Activated CD8-positive, alpha-beta memory T cell treated with anti-CD3 and anti-CD28 coated beads, Interleukin-2, amount 10 ng/mL, durations not matched to agents 7 days and 5 days (primary cell): ENCODE measurements at regions not wholly inside any gene's neighbourhood (a gene's known extent, or its start where the extent isn't known, plus 50 kb on each side); places are given as distances from the start of the nearest gene placed in this dataset.
"Not testable (repeated sequence)": the region's sequence is repeated elsewhere in the genome, so short reads cannot be mapped to it uniquely, and the experiment has no call there.

Source experiments
- ATAC-seq: fragments of 150-1000 bp; cut with Tn5 transposase; one replicate; pipeline ENCODE4 v1.10.0; 2021; ENCODE audit warnings: moderate library complexity
- CTCF ChIA-PET: fragments of 350-600 bp; sonication (Branson Sonifier 250); formaldehyde crosslinking; loops from one replicate; lab custom pipeline; 2021; ENCODE audit warnings: antibody characterized with exemption; lab: Charles Lee
- DNase-seq: peaks from one replicate; pipeline ENCODE4 v3.0.0-alpha.2; 2020
- H3K27ac Mint-ChIP-seq: one replicate; pipeline ENCODE4 v1.8.0; 2021; ENCODE audit warnings: mild to moderate bottlenecking, mixed read lengths
- H3K27me3 Mint-ChIP-seq: one replicate; pipeline ENCODE4 v1.8.0; 2021; ENCODE audit warnings: mixed read lengths
- H3K36me3 Mint-ChIP-seq: one replicate; pipeline ENCODE4 v1.8.0; 2021; ENCODE audit warnings: mild to moderate bottlenecking, mixed read lengths
- H3K4me1 Mint-ChIP-seq: one replicate; pipeline ENCODE4 v1.8.0; 2021; ENCODE audit warnings: mixed read lengths
- H3K4me3 Mint-ChIP-seq: one replicate; pipeline ENCODE4 v1.8.0; 2021; ENCODE audit warnings: mild to moderate bottlenecking, moderate library complexity, mixed read lengths
- H3K9me3 Mint-ChIP-seq: one replicate; pipeline ENCODE4 v1.8.0; 2022; ENCODE audit warnings: low read depth, mixed read lengths

- DNase-seq (no peak), ATAC-seq (no peak)
- Mint-ChIP-seq H3K4me3 (no peak overlapping the region), H3K27me3 (no peaks in the 10 kb centered on the region), H3K4me1 (no peaks in the 10 kb centered on the region), H3K27ac (no peak overlapping the region), H3K36me3 (peaks cover 2% of the 10 kb centered on the region), H3K9me3 (peaks cover 6% of the 10 kb centered on the region)
- CTCF ChIA-PET = no interaction called here
Measured at GRCh38 chr3:110491413-110491812, 580.2 kb upstream of the NECTIN3 start.

DNA sequence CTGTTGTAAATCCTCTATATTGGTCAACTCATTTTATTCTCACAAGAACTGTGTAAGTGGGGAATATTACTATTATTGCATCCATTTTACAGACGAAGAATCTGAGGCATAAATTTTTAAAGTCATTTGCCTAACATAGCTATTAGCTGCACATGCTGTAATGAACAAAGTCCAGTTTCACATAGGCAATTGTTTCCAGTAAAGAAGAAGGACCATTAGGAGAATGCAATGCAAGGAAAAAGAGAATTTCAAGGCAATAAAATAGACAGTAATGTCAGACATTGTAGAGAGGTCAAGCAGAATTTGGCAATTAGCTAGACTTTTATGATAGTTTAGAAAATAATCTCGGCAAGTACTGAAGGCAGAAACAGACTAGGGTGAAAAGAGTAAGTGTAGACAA is 578.7 kb upstream of the NECTIN3 start:
- Mint-ChIP-seq H3K27me3 (no peaks in the 10 kb centered on the region), H3K27ac (no peak overlapping the region), H3K9me3 (peaks cover 2% of the 10 kb centered on the region), H3K4me3 (no peak overlapping the region), H3K36me3 (peaks cover under 1% of the 10 kb centered on the region), H3K4me1 (no peaks in the 10 kb centered on the region)
- CTCF ChIA-PET = no interaction called here
- DNase-seq = no peak
- ATAC-seq = no peak

GRCh38 chr3:110493438-110494092 is 578.1 kb upstream of the NECTIN3 start:
- no peak for DNase-seq
- H3K36me3 Mint-ChIP-seq = no peaks in the 10 kb centered on the region
- H3K27ac Mint-ChIP-seq = no peak overlapping the region
- no peak overlapping the region for H3K4me3 Mint-ChIP-seq
- ATAC-seq = no peak
- no peaks in the 10 kb centered on the region for H3K4me1 Mint-ChIP-seq
- H3K27me3 Mint-ChIP-seq = no peaks in the 10 kb centered on the region
- CTCF ChIA-PET = no interaction called here
- H3K9me3 Mint-ChIP-seq = no peaks in the 10 kb centered on the region

GRCh38 chr3:110494093-110494490 is 577.5 kb upstream of the NECTIN3 start:
- H3K27ac Mint-ChIP-seq = no peak overlapping the region
- H3K36me3 Mint-ChIP-seq = no peaks in the 10 kb centered on the region
- ATAC-seq = no peak
- no peaks in the 10 kb centered on the region for H3K9me3 Mint-ChIP-seq
- DNase-seq = no peak
- no peaks in the 10 kb centered on the region for H3K27me3 Mint-ChIP-seq
- no peak overlapping the region for H3K4me3 Mint-ChIP-seq
- no peaks in the 10 kb centered on the region for H3K4me1 Mint-ChIP-seq
- CTCF ChIA-PET = no interaction called here

DNA sequence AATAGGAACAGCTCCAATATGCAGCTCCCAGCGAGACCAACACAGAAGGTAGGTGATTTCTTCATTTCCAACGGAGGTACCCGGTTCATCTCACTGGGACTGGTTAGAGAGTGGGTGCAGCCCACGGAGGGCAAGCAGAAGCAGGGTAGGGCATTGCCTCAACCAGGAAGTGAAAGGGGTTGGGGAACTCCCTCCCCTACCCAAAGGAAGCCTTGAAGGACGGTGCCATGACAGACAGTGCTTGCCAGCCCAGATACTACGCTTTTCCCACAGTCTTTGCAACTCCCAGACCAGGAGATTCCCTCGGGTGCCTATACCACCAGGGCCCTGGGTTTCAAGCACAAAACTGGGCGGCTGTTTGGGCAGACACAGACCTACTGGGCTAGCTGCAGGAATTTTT is 576.9 kb upstream of the NECTIN3 start:
- no peak for ATAC-seq
- no peak overlapping the region for H3K4me3 Mint-ChIP-seq
- H3K9me3 Mint-ChIP-seq = no peaks in the 10 kb centered on the region
- no peaks in the 10 kb centered on the region for H3K27me3 Mint-ChIP-seq
- H3K36me3 Mint-ChIP-seq = no peaks in the 10 kb centered on the region
- no peaks in the 10 kb centered on the region for H3K4me1 Mint-ChIP-seq
- DNase-seq = no peak
- CTCF ChIA-PET = no interaction called here
- no peak overlapping the region for H3K27ac Mint-ChIP-seq

DNA sequence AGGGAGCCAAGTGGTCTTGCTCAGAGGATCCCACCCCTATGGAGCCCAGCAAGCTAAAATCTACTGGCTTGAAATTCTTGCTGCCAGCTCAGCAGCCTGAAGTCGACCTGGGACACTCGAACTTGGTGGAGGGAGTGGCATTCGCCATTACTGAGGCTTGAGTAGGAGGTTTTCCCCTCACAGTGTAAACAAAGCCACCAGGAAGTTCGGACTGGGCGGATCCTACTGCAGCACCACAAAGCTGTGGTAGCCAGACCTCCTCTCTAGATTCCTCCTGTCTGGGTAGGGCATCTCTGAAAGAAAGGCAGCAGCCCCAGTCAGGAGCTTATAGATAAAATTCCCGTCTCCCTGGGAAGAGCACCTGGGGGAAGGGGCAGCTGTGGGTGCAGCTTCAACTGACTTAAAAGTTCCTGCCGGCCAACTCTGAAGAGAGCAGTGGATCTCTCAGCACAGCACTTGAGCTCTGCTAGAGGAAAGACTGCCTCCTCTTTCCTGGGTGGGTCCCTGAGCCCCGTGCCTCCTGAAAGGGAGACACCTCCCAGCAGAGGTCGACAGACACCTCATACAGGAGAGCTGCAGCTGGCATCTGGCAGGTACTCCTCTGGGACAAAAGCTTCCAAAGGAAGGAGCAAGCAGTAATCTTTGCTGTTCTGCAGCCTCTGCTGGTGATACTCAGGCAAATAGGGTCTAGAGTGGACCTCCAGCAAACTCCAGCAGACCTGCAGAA is 576.3 kb upstream of the NECTIN3 start:
- CTCF ChIA-PET = no interaction called here
- H3K4me3 Mint-ChIP-seq = no peak overlapping the region
- ATAC-seq = no peak

GRCh38 chr3:110504401-110504800 is 567.2 kb upstream of the NECTIN3 start:
- Mint-ChIP-seq H3K36me3 (no peaks in the 10 kb centered on the region), H3K4me1 (no peaks in the 10 kb centered on the region), H3K27me3 (peaks cover 3% of the 10 kb centered on the region), H3K4me3 (no peak overlapping the region), H3K27ac (no peak overlapping the region), H3K9me3 (no peaks in the 10 kb centered on the region)
- DNase-seq = no peak
- CTCF ChIA-PET = no interaction called here
- no peak for ATAC-seq

More for the DNA sequence above, 576.3 kb upstream of the NECTIN3 start:
- no peak overlapping the region for H3K27ac Mint-ChIP-seq
- H3K4me1 Mint-ChIP-seq = no peaks in the 10 kb centered on the region
- DNase-seq = no peak
- H3K9me3 Mint-ChIP-seq = no peaks in the 10 kb centered on the region
- H3K27me3 Mint-ChIP-seq = no peaks in the 10 kb centered on the region
- H3K36me3 Mint-ChIP-seq = no peaks in the 10 kb centered on the region

DNA sequence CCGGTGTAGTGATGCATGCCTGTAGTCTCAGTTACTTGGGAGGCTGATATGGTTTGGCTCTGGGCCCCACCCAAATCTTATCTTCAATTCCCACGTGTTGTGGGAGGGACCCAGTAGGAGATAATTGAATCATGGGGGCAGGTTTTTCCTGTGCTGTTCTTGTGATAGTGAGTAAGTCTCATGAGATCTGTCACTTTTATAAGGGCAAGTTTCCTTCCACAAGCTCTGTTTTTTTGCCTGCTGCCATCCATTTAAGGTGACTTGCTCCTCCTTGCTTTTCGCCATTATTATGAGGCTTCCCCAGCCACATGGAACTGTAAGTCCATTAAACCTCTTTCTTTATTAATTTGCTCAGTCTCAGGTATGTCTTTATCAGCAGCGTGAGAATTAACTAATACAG is 566.7 kb upstream of the NECTIN3 start:
- Mint-ChIP-seq H3K27me3 (peaks cover 3% of the 10 kb centered on the region), H3K36me3 (no peaks in the 10 kb centered on the region), H3K4me3 (no peak overlapping the region), H3K27ac (no peak overlapping the region), H3K9me3 (no peaks in the 10 kb centered on the region), H3K4me1 (no peaks in the 10 kb centered on the region)
- no peak for DNase-seq
- CTCF ChIA-PET = no interaction called here
- ATAC-seq = no peak

DNA sequence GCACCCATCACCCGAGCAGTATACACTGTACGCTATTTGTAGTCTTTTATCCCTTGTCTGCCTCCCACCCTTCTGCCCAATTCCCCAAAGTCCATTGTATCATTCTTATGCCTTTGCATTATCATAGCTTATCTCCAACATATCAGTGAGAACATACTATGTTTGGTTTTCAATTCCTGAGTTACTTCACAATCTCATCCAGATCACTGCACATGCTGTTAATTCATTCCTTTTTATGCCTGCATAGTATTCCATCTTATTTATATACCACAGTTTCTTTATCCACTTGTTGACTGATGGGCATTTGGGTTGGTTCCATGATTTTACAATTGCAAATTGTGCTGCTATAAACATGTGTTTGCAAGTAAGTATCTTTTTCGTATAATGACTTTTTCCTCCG is 564.7 kb upstream of the NECTIN3 start:
- no peak overlapping the region for H3K4me3 Mint-ChIP-seq
- peaks cover 6% of the 10 kb centered on the region for H3K27me3 Mint-ChIP-seq
- no peaks in the 10 kb centered on the region for H3K4me1 Mint-ChIP-seq
- no peak overlapping the region for H3K27ac Mint-ChIP-seq
- no peaks in the 10 kb centered on the region for H3K36me3 Mint-ChIP-seq
- DNase-seq = no peak
- peaks cover 2% of the 10 kb centered on the region for H3K9me3 Mint-ChIP-seq
- no peak for ATAC-seq
- CTCF ChIA-PET = no interaction called here

DNA sequence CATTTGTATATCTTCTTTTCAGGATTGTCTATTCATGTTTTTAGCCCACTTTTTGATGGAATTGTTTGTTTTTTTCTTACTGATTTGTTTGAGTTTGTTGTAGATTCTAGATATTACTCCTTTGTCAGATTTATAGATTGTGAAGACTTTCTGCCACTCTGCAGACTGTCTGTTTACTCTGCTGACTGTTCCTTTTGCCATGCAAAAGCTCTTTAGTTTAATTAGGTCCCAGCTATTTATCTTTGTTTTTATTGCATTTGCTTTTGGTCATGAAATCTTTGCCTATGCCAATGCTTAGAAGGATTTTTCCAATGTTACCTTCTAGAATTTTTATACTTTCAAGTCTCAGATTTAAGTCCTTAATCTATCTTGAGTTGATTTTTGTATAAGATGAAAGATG is 564.0 kb upstream of the NECTIN3 start:
- H3K4me1 Mint-ChIP-seq, H3K27me3 Mint-ChIP-seq, CTCF ChIA-PET, H3K36me3 Mint-ChIP-seq, H3K9me3 Mint-ChIP-seq, DNase-seq, H3K4me3 Mint-ChIP-seq, ATAC-seq, H3K27ac Mint-ChIP-seq: not testable (repeated sequence)

DNA sequence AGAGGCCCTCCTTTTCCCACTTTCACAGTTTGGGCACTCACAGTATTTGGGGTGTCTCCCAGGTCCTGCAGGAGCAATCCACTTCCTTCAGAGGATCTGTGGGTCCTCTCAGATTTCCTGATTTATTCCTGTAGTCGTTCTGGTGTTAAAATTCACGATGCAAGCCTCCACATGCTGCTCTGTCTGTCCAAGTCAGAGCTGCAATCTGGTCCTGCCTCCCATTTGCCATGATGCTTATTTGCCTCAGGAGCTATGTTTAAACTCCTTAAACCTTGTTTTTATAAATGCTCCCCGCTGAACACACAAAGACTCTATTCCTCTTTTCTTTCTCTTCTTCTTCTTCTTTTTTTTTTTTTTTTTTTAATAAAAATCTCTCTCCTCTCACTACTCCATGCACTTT is 558.7 kb upstream of the NECTIN3 start:
- Mint-ChIP-seq H3K36me3 (no peaks in the 10 kb centered on the region), H3K4me3 (no peak overlapping the region), H3K4me1 (no peaks in the 10 kb centered on the region), H3K27ac (no peak overlapping the region), H3K9me3 (peaks cover 2% of the 10 kb centered on the region), H3K27me3 (peaks cover 7% of the 10 kb centered on the region)
- ATAC-seq = no peak
- CTCF ChIA-PET = no interaction called here
- DNase-seq = no peak

DNA sequence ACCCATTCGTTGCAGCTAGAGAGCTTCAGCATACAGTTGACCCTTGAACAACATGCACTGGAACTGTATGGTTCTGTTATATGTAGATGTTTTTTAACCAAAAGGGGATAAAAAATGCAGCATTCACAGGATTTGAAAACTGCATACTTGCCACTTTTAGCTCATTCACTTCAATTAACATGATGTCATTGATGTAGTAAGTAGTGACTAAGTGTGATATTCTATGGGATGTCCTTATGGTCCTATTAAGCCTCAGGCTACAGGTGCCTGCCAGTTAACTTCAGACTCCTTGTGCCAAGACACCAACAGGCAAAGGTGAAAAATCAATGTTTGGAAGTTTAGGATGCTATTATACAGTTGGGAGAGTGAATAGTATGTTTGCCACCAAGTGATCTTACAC is 553.6 kb upstream of the NECTIN3 start:
- H3K27me3 Mint-ChIP-seq = peaks cover 5% of the 10 kb centered on the region
- no peaks in the 10 kb centered on the region for H3K4me1 Mint-ChIP-seq
- H3K36me3 Mint-ChIP-seq = no peaks in the 10 kb centered on the region
- H3K27ac Mint-ChIP-seq = no peak overlapping the region
- DNase-seq (no peak), ATAC-seq (no peak)
- no peaks in the 10 kb centered on the region for H3K9me3 Mint-ChIP-seq
- no peak overlapping the region for H3K4me3 Mint-ChIP-seq
- CTCF ChIA-PET = no interaction called here

DNA sequence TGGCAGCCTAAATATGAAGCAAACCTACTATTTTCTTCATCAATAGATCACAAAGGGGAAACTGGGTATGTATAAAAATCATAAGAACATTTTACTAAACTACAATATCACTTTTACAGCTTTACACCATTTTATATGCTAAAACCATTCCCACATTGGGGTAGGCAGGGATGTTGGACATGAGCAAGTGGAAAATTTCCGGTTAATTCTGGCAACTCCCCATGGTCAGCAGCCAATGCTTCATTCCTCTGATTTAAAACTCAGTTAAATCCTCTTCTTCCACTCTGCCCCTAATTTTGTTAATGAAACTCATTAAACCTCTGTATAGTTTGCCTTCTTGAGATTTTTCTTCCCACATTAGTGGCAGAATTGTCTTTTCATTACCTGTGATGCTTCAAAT is 552.5 kb upstream of the NECTIN3 start:
- DNase-seq (no peak), ATAC-seq (no peak)
- H3K4me1 Mint-ChIP-seq = no peaks in the 10 kb centered on the region
- H3K27me3 Mint-ChIP-seq = peaks cover 5% of the 10 kb centered on the region
- CTCF ChIA-PET = no interaction called here
- no peaks in the 10 kb centered on the region for H3K9me3 Mint-ChIP-seq
- H3K27ac Mint-ChIP-seq = no peak overlapping the region
- H3K36me3 Mint-ChIP-seq = no peaks in the 10 kb centered on the region
- H3K4me3 Mint-ChIP-seq = no peak overlapping the region

- Mint-ChIP-seq H3K4me1 (no peaks in the 10 kb centered on the region), H3K27ac (no peak overlapping the region), H3K36me3 (no peaks in the 10 kb centered on the region), H3K9me3 (no peaks in the 10 kb centered on the region), H3K27me3 (peaks cover 5% of the 10 kb centered on the region), H3K4me3 (no peak overlapping the region)
- ATAC-seq = no peak
- CTCF ChIA-PET = no interaction called here
- no peak for DNase-seq
Measured at GRCh38 chr3:110521019-110521418, 550.6 kb upstream of the NECTIN3 start.
